IMR-90 (cell line): ENCODE measurements at regions not wholly inside any gene's neighbourhood (a gene's known extent, or its start where the extent isn't known, plus 50 kb on each side); places are given as distances from the start of the nearest gene placed in this dataset.

Experiments used
- BHLHE40 ChIP-seq: fragments of 150-350 bp; IDR thresholded peaks from 2 replicates; pipeline ENCODE4 v1.6.1; 2016; ENCODE audit warnings: mild to moderate bottlenecking, low read depth, low read length
- CEBPB ChIP-seq: IDR thresholded peaks from 2 replicates; pipeline ENCODE4 v1.6.1; 2012; ENCODE audit warnings: low read depth, low read length, improper control_type of control experiment
- FOS ChIP-seq: fragments of 150-350 bp; IDR thresholded peaks from 2 replicates; pipeline ENCODE4 v1.6.1; 2016; ENCODE audit warnings: low read depth, low read length
- MAZ ChIP-seq: IDR thresholded peaks from 2 replicates; pipeline ENCODE4 v1.6.1; 2012; ENCODE audit warnings: low read depth, mild to moderate bottlenecking, low read length, improper control_type of control experiment, moderate library complexity, borderline replicate concordance
- MXI1 ChIP-seq: IDR thresholded peaks from 2 replicates; pipeline ENCODE4 v1.6.1; 2012; ENCODE audit warnings: low read depth, mild to moderate bottlenecking, low read length, moderate library complexity, borderline replicate concordance
- POLR2A ChIP-seq: IDR thresholded peaks from 2 replicates; pipeline ENCODE4 v1.6.1; 2012; ENCODE audit warnings: mild to moderate bottlenecking, low read depth, low read length
- RAD21 ChIP-seq: IDR thresholded peaks from 2 replicates; pipeline ENCODE4 v1.6.1; 2012; ENCODE audit warnings: low read length, improper control_type of control experiment
- RCOR1 ChIP-seq: IDR thresholded peaks from 2 replicates; pipeline ENCODE4 v1.6.1; 2012; ENCODE audit warnings: mild to moderate bottlenecking, low read length, improper control_type of control experiment; ENCODE audit not compliant: insufficient replicate concordance
- RFX5 ChIP-seq: IDR thresholded peaks from 2 replicates; pipeline ENCODE4 v1.8.0; 2012; ENCODE audit warnings: low read depth, mild to moderate bottlenecking, low read length, moderate library complexity
- SMC3 ChIP-seq: fragments of 150-350 bp; IDR thresholded peaks from 2 replicates; pipeline ENCODE4 v1.6.1; 2016; ENCODE audit warnings: low read depth, mild to moderate bottlenecking, antibody characterized with exemption, low read length, moderate library complexity
- TF ChIP-seq, protein P1 (sequence below): conservative IDR thresholded peaks from 2 replicates; pipeline ENCODE4 v1.5.1; 2012; ENCODE audit warnings: mild to moderate bottlenecking, low read depth, low read length, improper control_type of control experiment

DNA sequence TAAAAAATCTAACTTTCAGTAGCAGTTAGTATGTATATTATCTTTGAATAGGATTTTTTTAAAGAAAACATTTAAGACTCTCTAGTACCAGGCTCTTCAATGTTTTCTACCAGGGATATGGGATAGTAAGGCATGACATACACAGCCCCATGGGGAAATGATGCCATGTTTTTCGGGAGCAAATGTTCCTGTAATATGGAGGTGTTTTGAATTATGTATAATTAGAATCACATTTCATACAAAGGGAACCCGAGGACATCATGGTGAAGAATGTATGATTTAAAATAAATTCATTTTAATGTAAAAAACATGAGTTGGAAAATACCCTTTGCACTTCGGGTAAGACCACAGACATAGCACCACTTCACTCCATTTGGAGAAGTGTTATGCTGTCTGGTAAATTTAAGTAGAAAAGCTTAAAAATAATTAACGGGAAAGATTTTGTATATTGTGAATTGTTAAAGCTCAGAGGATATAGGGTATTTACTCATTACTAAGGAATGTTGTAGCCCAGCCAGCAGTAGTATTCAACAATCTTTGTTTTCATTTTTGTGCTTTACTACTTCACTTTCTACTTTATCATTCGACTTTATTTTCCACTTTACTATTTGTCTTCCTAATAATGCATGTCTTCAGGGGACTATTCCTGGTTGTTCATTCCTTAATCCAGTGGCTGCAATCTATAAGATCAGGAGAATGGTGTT lies 2050.7 kb downstream of the ARAP2 start:
- TF ChIP-seq CEBPB (no peak), POLR2A (no peak), MAZ (no peak), SMC3 (no peak), BHLHE40 (no peak), RCOR1 (no peak), MXI1 (no peak), RAD21 (no peak), RFX5 (no peak), FOS (no peak)
- TF ChIP-seq, protein P1, sequence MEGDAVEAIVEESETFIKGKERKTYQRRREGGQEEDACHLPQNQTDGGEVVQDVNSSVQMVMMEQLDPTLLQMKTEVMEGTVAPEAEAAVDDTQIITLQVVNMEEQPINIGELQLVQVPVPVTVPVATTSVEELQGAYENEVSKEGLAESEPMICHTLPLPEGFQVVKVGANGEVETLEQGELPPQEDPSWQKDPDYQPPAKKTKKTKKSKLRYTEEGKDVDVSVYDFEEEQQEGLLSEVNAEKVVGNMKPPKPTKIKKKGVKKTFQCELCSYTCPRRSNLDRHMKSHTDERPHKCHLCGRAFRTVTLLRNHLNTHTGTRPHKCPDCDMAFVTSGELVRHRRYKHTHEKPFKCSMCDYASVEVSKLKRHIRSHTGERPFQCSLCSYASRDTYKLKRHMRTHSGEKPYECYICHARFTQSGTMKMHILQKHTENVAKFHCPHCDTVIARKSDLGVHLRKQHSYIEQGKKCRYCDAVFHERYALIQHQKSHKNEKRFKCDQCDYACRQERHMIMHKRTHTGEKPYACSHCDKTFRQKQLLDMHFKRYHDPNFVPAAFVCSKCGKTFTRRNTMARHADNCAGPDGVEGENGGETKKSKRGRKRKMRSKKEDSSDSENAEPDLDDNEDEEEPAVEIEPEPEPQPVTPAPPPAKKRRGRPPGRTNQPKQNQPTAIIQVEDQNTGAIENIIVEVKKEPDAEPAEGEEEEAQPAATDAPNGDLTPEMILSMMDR: no peak
